ENCODE measurements at regions not wholly inside any gene's neighbourhood (a gene's known extent, or its start where the extent isn't known, plus 50 kb on each side); places are given as distances from the start of the nearest gene placed in this dataset.

DNA sequence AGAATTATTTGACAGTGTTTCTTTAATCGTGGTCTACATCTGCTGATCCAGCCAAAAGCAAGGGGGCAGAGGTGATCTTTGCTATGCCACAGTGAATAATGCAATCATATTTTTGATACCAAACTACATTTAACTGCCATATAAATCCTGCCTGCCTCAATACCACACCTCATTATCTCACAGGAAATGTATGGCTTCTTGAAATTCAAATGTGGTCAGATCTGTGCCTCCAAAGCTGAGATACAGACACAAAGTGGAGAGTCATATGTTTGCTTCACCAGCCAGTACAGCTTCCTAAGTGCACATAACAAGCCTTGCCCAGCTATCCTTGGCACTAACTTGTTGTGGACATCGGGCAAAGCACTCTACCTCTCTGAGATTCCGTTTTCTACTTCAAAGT is 250.0 kb upstream of the NFIA start:
- H3K4me1 ChIP-seq (ENCODE audit: control insufficient read depth, insufficient read depth, low read length), result peaks cover 14% of the 10 kb centered on the region
- ATAC-seq (peak; percentile 31 to 82 (median 69)), DNase-seq (peak in 1 of 2 donors; percentile 21)
- Mint-ChIP-seq H3K27me3 (ENCODE audit: low read depth in 2 of 2) (peaks cover 20 to 34% of the 10 kb centered on the region in 2 donors), H3K9me3 (no peaks in the 10 kb centered on the region), H3K4me3 (peak overlapping the region; percentile 49), H3K36me3 (no peaks in the 10 kb centered on the region), H3K4me1 (peaks cover 25 to 32% of the 10 kb centered on the region in 2 donors), H3K27ac (peak overlapping the region in 1 of 2 donors; percentile 33)
- no peaks in the 10 kb centered on the region for H3K36me3 ChIP-seq (ENCODE audit: control insufficient read depth, insufficient read depth, low read length)
- H3K4me3 ChIP-seq (ENCODE audit: low read length), result no peak overlapping the region
- H3K27me3 ChIP-seq (ENCODE audit: control insufficient read depth, insufficient read depth, low read length), result no peaks in the 10 kb centered on the region
- no peak overlapping the region for H3K27ac ChIP-seq (ENCODE audit: low read length)
- TF ChIP-seq, protein P1, sequence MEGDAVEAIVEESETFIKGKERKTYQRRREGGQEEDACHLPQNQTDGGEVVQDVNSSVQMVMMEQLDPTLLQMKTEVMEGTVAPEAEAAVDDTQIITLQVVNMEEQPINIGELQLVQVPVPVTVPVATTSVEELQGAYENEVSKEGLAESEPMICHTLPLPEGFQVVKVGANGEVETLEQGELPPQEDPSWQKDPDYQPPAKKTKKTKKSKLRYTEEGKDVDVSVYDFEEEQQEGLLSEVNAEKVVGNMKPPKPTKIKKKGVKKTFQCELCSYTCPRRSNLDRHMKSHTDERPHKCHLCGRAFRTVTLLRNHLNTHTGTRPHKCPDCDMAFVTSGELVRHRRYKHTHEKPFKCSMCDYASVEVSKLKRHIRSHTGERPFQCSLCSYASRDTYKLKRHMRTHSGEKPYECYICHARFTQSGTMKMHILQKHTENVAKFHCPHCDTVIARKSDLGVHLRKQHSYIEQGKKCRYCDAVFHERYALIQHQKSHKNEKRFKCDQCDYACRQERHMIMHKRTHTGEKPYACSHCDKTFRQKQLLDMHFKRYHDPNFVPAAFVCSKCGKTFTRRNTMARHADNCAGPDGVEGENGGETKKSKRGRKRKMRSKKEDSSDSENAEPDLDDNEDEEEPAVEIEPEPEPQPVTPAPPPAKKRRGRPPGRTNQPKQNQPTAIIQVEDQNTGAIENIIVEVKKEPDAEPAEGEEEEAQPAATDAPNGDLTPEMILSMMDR (IDR thresholded peaks at IDR 0.05), result no peak
- 5% methylated on average over 3 of the region's 3 CpGs for WGBS (ENCODE audit: insufficient coverage)
- no peaks in the 10 kb centered on the region for H3K9me3 ChIP-seq (ENCODE audit: control insufficient read depth, insufficient read depth, low read length)
- intact Hi-C loops (cut with micrococcal nuclease), result no loop called here

DNA sequence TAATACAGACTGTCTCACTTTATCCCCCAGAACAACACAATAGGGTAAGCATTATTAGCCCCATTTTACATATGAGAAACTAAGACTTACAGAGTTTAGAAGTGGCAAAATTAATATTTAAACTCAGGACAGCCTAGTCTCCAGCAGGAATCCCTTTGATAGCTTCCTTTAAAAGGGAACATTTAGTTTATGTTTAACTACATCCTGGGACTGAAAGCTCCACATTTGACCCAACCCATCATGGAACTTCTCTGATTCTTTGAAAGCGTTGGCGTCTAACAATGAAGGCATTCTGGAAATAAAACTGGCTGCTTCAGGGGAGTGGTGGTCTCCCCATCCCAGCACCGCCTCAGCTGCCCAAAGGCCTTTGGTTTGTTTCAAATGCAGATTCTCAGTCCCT is 250.6 kb upstream of the NFIA start:
- TF ChIP-seq, protein P1 (IDR thresholded peaks at IDR 0.05), result no peak
- Mint-ChIP-seq H3K9me3 (no peaks in the 10 kb centered on the region), H3K27me3 (ENCODE audit: low read depth in 2 of 2) (peaks cover 20 to 34% of the 10 kb centered on the region in 2 donors), H3K4me3 (no peak overlapping the region), H3K4me1 (peaks cover 25 to 32% of the 10 kb centered on the region in 2 donors), H3K36me3 (no peaks in the 10 kb centered on the region), H3K27ac (no peak overlapping the region)
- 93% methylated on average over 3 of the region's 3 CpGs for WGBS (ENCODE audit: insufficient coverage)
- Histone ChIP-seq H3K27me3 (ENCODE audit: control insufficient read depth, insufficient read depth, low read length) (no peaks in the 10 kb centered on the region), H3K4me1 (ENCODE audit: control insufficient read depth, insufficient read depth, low read length) (peaks cover 14% of the 10 kb centered on the region), H3K36me3 (ENCODE audit: control insufficient read depth, insufficient read depth, low read length) (no peaks in the 10 kb centered on the region), H3K4me3 (ENCODE audit: low read length) (no peak overlapping the region), H3K9me3 (ENCODE audit: control insufficient read depth, insufficient read depth, low read length) (no peaks in the 10 kb centered on the region), H3K27ac (ENCODE audit: low read length) (no peak overlapping the region)
- ATAC-seq, result no peak
- intact Hi-C loops (cut with micrococcal nuclease), result no loop called here
- no peak for DNase-seq

DNA sequence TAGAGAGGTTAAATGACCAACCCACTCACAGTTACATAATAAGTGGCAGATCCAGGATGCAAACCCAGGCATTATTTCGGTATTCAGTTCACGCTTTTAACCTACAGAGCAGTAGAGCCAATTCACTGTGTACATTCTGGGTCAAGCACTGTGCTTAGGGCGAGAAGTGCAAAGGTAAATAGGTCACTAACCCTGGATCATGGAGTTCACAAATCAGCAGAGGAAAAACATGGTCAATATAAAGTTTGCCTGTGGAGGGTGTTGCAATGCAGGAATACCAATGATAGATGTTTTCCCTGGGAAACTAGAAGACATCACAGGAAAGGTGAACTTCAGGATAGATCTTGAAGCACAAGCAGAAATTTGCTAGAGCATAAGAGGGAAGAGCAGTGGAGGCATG is 253.4 kb upstream of the NFIA start:
- no peak for ATAC-seq
- 86% methylated on average over 3 of the region's 3 CpGs for whole genome bisulfite sequencing (ENCODE audit: insufficient coverage)

More for the DNA sequence above, 253.4 kb upstream of the NFIA start:
- no peak for DNase-seq
- Histone ChIP-seq H3K4me1 (ENCODE audit: control insufficient read depth, insufficient read depth, low read length) (peaks cover 14% of the 10 kb centered on the region), H3K27ac (ENCODE audit: low read length) (no peak overlapping the region), H3K36me3 (ENCODE audit: control insufficient read depth, insufficient read depth, low read length) (no peaks in the 10 kb centered on the region), H3K27me3 (ENCODE audit: control insufficient read depth, insufficient read depth, low read length) (no peaks in the 10 kb centered on the region), H3K4me3 (ENCODE audit: low read length) (no peak overlapping the region), H3K9me3 (ENCODE audit: control insufficient read depth, insufficient read depth, low read length) (no peaks in the 10 kb centered on the region)
- H3K9me3 Mint-ChIP-seq, result no peaks in the 10 kb centered on the region
- H3K27me3 Mint-ChIP-seq (ENCODE audit: low read depth in 2 of 2), result peaks cover 10 to 28% of the 10 kb centered on the region in 2 donors
- H3K27ac Mint-ChIP-seq, result no peak overlapping the region
- H3K36me3 Mint-ChIP-seq, result no peaks in the 10 kb centered on the region
- intact Hi-C loops (cut with micrococcal nuclease), result no loop called here
- peaks cover 23 to 29% of the 10 kb centered on the region in 2 donors for H3K4me1 Mint-ChIP-seq
- TF ChIP-seq, protein P1 (IDR thresholded peaks at IDR 0.05), result no peak
- no peak overlapping the region for H3K4me3 Mint-ChIP-seq
